GM12892 (cell line): ENCODE measurements at regions not wholly inside any gene's neighbourhood (a gene's known extent, or its start where the extent isn't known, plus 50 kb on each side); places are given as distances from the start of the nearest gene placed in this dataset.

Experiments used
- POLR2A ChIP-seq: IDR thresholded peaks from 2 replicates; pipeline ENCODE4 v1.6.1; 2011; ENCODE audit warnings: low read depth, low read length, control low read depth
- POLR2AphosphoS5 ChIP-seq: IDR thresholded peaks from 2 replicates; pipeline ENCODE4 v1.6.1; 2011; ENCODE audit warnings: low read depth, low read length, control low read depth

GRCh38 chr9:84485539-84485938 is 145.0 kb upstream of the SLC28A3 start:
- TF ChIP-seq POLR2A = no peak
- no peak for TF ChIP-seq POLR2AphosphoS5
